ENCODE measurements at regions not wholly inside any gene's neighbourhood (a gene's known extent, or its start where the extent isn't known, plus 50 kb on each side); places are given as distances from the start of the nearest gene placed in this dataset.

- TF ChIP-seq CTCF (optimal IDR thresholded peaks at IDR 0.05 in 1 of 3, IDR thresholded peaks at IDR 0.05 in 1 of 3, conservative IDR thresholded peaks at IDR 0.05 in 1 of 3; ENCODE audit: extremely low read depth in 1 of 3, insufficient read depth in 2 of 3, low read length in 3 of 3) (peak in 1 of 3 experiments; percentile 50), EZH2 (IDR thresholded peaks at IDR 0.05; ENCODE audit: low read length) (no peak)
Measured at GRCh38 chr2:150332383-150332782, 155.1 kb downstream of the RND3 start.

Data from keratinocyte (primary cell).